ENCODE measurements at regions not wholly inside any gene's neighbourhood (a gene's known extent, or its start where the extent isn't known, plus 50 kb on each side); places are given as distances from the start of the nearest gene placed in this dataset.

- TF ChIP-seq CTCF (conservative IDR thresholded peaks at IDR 0.05; ENCODE audit: low read depth, low read length) (no peak), EZH2 (IDR thresholded peaks at IDR 0.05; ENCODE audit: borderline replicate concordance, low read depth, low read length, poor library complexity, severe bottlenecking) (no peak)
These were observed 224.2 kb upstream of the DIO3 start for GRCh38 chr14:101337053-101337452.

All from A673 (cell line).